Omental fat pad (tissue), 3 donors: ENCODE measurements at regions not wholly inside any gene's neighbourhood (a gene's known extent, or its start where the extent isn't known, plus 50 kb on each side); places are given as distances from the start of the nearest gene placed in this dataset.
"Not testable (repeated sequence)": the region's sequence is repeated elsewhere in the genome, so short reads cannot be mapped to it uniquely, and the experiment has no call there.

Source experiments
- ATAC-seq: fragments of 150-250 bp; one replicate; pipeline ENCODE4 v1.9.1; 2016; ENCODE audit warnings: mild to moderate bottlenecking, moderate library complexity; ENCODE audit not compliant: low FRiP score
- DNase-seq: peaks from one replicate; pipeline ENCODE4 v3.0.0-alpha.2; 2019; ENCODE audit warnings: low spot score
- CTCF ChIP-seq, 3 donors: fragments of 450-650 bp; IDR thresholded peaks; one replicate each; pipeline ENCODE4 v1.5.1; 2016 to 2017; ENCODE audit warnings: antibody characterized with exemption in 3 of 3, mild to moderate bottlenecking in 3 of 3, moderate library complexity in 2 of 3

- TF ChIP-seq CTCF (IDR thresholded peaks at IDR 0.05), result no peak
- peak; percentile 45 for ATAC-seq
Observed at GRCh38 chr3:125683067-125683829, 88.0 kb upstream of the OSBPL11 start.

GRCh38 chr3:125684199-125684598 is 88.9 kb upstream of the OSBPL11 start:
- ATAC-seq (no peak), DNase-seq (no peak)
- TF ChIP-seq CTCF (IDR thresholded peaks at IDR 0.05), result no peak

More at GRCh38 chr3:125683067-125683829, 88.0 kb upstream of the OSBPL11 start:
- no peak for DNase-seq

GRCh38 chr3:125685741-125686140 is 90.4 kb upstream of the OSBPL11 start:
- DNase-seq, ATAC-seq: not testable (repeated sequence)

- no peak for TF ChIP-seq CTCF (IDR thresholded peaks at IDR 0.05)
- DNase-seq (no peak), ATAC-seq (no peak)
Observed at GRCh38 chr3:125692361-125692760, 97.1 kb upstream of the OSBPL11 start.

GRCh38 chr3:125693887-125694286 is 98.6 kb upstream of the OSBPL11 start:
- no peak for TF ChIP-seq CTCF (IDR thresholded peaks at IDR 0.05)
- DNase-seq, result no peak
- ATAC-seq, result no peak

GRCh38 chr3:125694761-125695294 is 99.5 kb upstream of the OSBPL11 start:
- no peak for ATAC-seq
- TF ChIP-seq CTCF (IDR thresholded peaks at IDR 0.05), result no peak
- no peak for DNase-seq

GRCh38 chr3:125695688-125696087 is 100.4 kb upstream of the OSBPL11 start:
- no peak for ATAC-seq
- no peak for DNase-seq
- no peak for TF ChIP-seq CTCF (IDR thresholded peaks at IDR 0.05)

GRCh38 chr3:125697126-125697525 is 101.8 kb upstream of the OSBPL11 start:
- ATAC-seq, DNase-seq: not testable (repeated sequence)

GRCh38 chr3:125697979-125698640 is 102.8 kb upstream of the OSBPL11 start:
- ATAC-seq, DNase-seq: not testable (repeated sequence)
